Activated T-cell treated with anti-CD3 and anti-CD28 coated beads, Interleukin-2, amount 50 U/mL, for 24 hours (primary cell): ENCODE measurements at regions not wholly inside any gene's neighbourhood (a gene's known extent, or its start where the extent isn't known, plus 50 kb on each side); places are given as distances from the start of the nearest gene placed in this dataset.

Source experiments
- DNase-seq: peaks from one replicate; pipeline ENCODE4 v3.0.0-alpha.2; 2020
- H3K27ac Mint-ChIP-seq: 2 replicates; pipeline ENCODE4 v1.8.0; 2020; ENCODE audit warnings: mild to moderate bottlenecking, mixed read lengths
- H3K27me3 Mint-ChIP-seq: 2 replicates; pipeline ENCODE4 v1.8.0; 2020; ENCODE audit warnings: mixed read lengths
- H3K36me3 Mint-ChIP-seq: 2 replicates; pipeline ENCODE4 v1.8.0; 2020; ENCODE audit warnings: low read depth, mixed read lengths
- H3K4me1 Mint-ChIP-seq: 2 replicates; pipeline ENCODE4 v1.8.0; 2020; ENCODE audit warnings: low read depth, mixed read lengths
- H3K4me3 Mint-ChIP-seq: 2 replicates; pipeline ENCODE4 v1.8.0; 2020; ENCODE audit warnings: mild to moderate bottlenecking, moderate library complexity, mixed read lengths
- H3K9me3 Mint-ChIP-seq: 2 replicates; pipeline ENCODE4 v1.8.0; 2020; ENCODE audit warnings: mixed read lengths

DNA sequence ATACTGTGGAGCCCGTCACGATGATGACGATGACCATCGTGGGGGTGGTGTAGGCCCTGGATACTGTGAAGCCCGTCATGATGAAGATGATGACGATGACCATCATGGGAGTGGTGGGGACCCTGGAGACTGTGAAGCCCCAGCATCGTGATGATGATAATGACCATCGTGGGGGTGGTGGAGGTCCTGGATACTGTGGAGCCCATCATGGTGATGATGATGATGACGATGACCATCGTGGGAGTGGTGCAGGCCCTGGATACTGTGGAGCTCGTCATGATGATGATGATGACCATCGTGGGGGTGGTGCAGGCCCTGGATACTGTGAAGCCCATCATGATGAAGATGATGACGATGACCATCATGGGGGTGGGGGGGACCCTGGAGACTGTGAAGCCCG is 81.0 kb upstream of the SALL3 start:
- peaks cover 15% of the 10 kb centered on the region for H3K27me3 Mint-ChIP-seq
- no peak overlapping the region for H3K27ac Mint-ChIP-seq
- DNase-seq: no peak
- no peaks in the 10 kb centered on the region for H3K4me1 Mint-ChIP-seq
- no peaks in the 10 kb centered on the region for H3K36me3 Mint-ChIP-seq
- no peak overlapping the region for H3K4me3 Mint-ChIP-seq
- H3K9me3 Mint-ChIP-seq: no peaks in the 10 kb centered on the region

GRCh38 chr18:78899241-78899640 is 80.4 kb upstream of the SALL3 start:
- H3K27me3 Mint-ChIP-seq: peaks cover 15% of the 10 kb centered on the region
- H3K4me3 Mint-ChIP-seq: no peak overlapping the region
- H3K36me3 Mint-ChIP-seq: no peaks in the 10 kb centered on the region
- no peak for DNase-seq
- H3K4me1 Mint-ChIP-seq: no peaks in the 10 kb centered on the region
- no peak overlapping the region for H3K27ac Mint-ChIP-seq
- no peaks in the 10 kb centered on the region for H3K9me3 Mint-ChIP-seq

- H3K36me3 Mint-ChIP-seq: no peaks in the 10 kb centered on the region
- H3K4me1 Mint-ChIP-seq: no peaks in the 10 kb centered on the region
- no peak for DNase-seq
- no peaks in the 10 kb centered on the region for H3K9me3 Mint-ChIP-seq
- no peak overlapping the region for H3K4me3 Mint-ChIP-seq
- H3K27ac Mint-ChIP-seq: no peak overlapping the region
- H3K27me3 Mint-ChIP-seq: peaks cover 15% of the 10 kb centered on the region
Measured at GRCh38 chr18:78900938-78901909, 78.4 kb upstream of the SALL3 start.

DNA sequence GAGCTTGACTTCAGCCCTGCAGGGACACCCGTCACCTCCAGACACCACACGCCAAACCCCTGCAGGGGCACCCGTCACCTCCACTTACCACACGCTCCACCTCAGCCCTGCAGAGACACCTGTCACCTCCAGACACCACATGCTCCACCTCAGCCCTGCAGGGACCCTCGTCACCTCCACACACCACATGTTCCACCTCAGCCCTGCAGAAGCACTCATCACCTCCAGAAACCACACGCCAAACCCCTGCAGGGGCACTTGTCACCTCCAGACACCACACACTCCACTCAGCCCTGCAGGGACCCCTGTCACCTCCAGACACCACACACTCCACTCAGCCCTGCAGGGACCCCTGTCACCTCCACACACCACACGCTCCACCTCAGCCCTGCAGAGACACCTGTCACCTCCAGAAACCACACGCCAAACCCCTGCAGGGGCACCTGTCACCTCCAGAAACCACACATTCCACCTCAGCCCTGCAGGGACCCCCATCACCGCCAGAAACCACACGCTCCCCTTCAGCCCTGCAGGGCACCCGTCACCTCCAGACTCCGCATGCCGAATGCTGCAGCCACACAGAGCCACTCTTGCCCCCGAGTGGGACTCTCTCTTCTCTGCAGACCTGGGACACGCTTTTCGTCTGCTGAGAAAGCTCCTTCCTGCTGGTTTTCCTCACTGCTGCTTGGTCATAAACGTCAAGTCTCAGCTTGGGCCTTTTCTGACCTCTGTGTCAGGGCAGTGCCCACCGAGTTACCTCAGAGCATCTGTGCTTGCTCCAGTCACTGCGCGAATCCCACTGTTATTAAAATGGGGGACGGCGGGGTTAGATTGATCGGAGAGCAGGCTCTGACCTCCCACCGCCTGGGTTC is 77.5 kb upstream of the SALL3 start:
- Mint-ChIP-seq H3K27ac (no peak overlapping the region), H3K9me3 (no peaks in the 10 kb centered on the region), H3K4me3 (no peak overlapping the region), H3K4me1 (no peaks in the 10 kb centered on the region), H3K36me3 (no peaks in the 10 kb centered on the region), H3K27me3 (peaks cover 15% of the 10 kb centered on the region)
- no peak for DNase-seq

GRCh38 chr18:78902795-78903435 is 76.7 kb upstream of the SALL3 start:
- Mint-ChIP-seq H3K36me3 (no peaks in the 10 kb centered on the region), H3K4me1 (no peaks in the 10 kb centered on the region), H3K27ac (no peak overlapping the region), H3K9me3 (no peaks in the 10 kb centered on the region), H3K4me3 (no peak overlapping the region), H3K27me3 (peaks cover 15% of the 10 kb centered on the region)
- no peak for DNase-seq

DNA sequence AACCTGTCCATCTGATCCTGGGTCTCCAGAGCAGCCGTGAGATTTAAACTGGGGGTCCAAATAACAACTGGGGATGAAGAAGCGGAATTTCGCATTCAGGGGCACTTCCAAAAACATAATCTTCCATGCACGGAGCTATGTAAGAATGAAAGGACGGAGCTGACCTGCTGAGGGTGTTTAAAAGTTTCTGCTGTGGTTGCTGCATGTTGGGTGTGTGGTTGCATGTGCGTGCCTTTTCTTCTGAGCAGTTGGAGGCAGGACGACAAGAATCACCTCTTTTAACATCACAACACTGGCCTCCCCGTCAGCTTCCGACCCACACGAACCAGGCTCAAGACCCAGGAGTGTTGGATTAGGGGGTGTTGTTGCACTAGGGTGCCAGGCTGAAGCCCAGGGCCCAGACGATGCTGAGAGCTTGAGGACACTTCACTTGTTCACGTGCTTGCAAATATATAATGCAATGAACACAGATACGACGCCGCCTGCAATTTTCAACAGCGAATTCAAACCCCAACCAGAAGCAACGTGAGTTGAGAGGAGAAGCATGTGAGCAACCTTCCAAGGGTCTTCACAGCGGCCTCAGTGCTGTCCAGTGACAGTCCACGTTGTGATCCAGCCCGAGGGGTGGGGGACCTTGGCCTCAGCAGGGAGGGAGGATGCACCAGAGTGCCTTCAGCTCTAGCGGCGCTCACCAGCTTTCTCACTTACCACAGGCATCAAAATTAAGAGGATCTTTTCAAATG is 76.0 kb upstream of the SALL3 start:
- Mint-ChIP-seq H3K27ac (no peak overlapping the region), H3K4me3 (no peak overlapping the region), H3K9me3 (no peaks in the 10 kb centered on the region), H3K4me1 (no peaks in the 10 kb centered on the region), H3K36me3 (no peaks in the 10 kb centered on the region), H3K27me3 (peaks cover 15% of the 10 kb centered on the region)
- no peak for DNase-seq

- no peak overlapping the region for H3K27ac Mint-ChIP-seq
Measured at GRCh38 chr18:78904179-78904531, 75.5 kb upstream of the SALL3 start.

GRCh38 chr18:78905334-78905733 is 74.3 kb upstream of the SALL3 start:
- Mint-ChIP-seq H3K4me1 (no peaks in the 10 kb centered on the region), H3K9me3 (no peaks in the 10 kb centered on the region)

More at GRCh38 chr18:78904179-78904531, 75.5 kb upstream of the SALL3 start:
- H3K36me3 Mint-ChIP-seq: no peaks in the 10 kb centered on the region
- no peak for DNase-seq
- H3K4me3 Mint-ChIP-seq: no peak overlapping the region
- no peaks in the 10 kb centered on the region for H3K4me1 Mint-ChIP-seq
- H3K9me3 Mint-ChIP-seq: no peaks in the 10 kb centered on the region
- H3K27me3 Mint-ChIP-seq: peaks cover 15% of the 10 kb centered on the region

GRCh38 chr18:78906066-78906465 is 73.6 kb upstream of the SALL3 start:
- Mint-ChIP-seq H3K9me3 (no peaks in the 10 kb centered on the region), H3K4me3 (no peak overlapping the region), H3K27ac (no peak overlapping the region), H3K27me3 (peaks cover 15% of the 10 kb centered on the region), H3K36me3 (no peaks in the 10 kb centered on the region), H3K4me1 (no peaks in the 10 kb centered on the region)
- no peak for DNase-seq

More at GRCh38 chr18:78905334-78905733, 74.3 kb upstream of the SALL3 start:
- H3K27me3 Mint-ChIP-seq: peaks cover 15% of the 10 kb centered on the region
- no peaks in the 10 kb centered on the region for H3K36me3 Mint-ChIP-seq
- DNase-seq: no peak
- no peak overlapping the region for H3K4me3 Mint-ChIP-seq
- H3K27ac Mint-ChIP-seq: no peak overlapping the region

DNA sequence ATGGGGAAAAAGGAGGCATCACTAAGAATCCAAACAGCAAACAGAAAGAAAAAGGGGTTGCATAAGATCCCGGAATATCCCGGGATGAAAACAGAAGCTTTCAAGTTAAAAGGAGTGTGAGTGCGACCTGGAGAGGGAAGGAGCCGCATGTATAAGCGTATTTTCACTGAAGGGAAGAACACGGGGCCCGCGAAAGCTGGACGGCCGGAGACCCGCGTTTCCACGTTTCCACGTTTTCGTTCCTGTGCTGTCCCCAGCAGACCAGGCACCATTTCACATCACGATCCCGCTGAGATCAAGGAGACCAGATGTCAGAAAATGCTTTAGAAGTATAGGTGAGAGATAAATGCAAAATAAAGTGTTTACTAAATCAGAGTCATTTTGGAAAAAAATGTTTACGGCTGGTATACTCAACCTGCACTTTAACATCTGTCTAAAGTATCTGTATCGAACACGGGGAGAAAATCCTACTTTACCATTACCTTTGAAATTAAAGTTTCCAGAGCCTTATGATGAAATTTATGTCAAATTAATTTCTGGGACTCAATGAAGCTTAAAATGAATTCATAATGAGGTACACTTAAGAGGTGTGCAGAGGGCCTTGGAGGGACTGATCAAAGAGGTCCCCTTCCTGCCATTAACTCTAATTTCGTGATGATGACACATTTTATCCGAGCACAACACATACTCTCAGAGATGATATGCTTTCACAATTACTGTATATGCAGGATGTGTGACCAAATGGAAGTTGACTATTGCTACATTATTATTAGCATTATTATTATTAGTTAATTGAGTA is 71.0 kb upstream of the SALL3 start:
- no peaks in the 10 kb centered on the region for H3K36me3 Mint-ChIP-seq
- peaks cover 3% of the 10 kb centered on the region for H3K27me3 Mint-ChIP-seq
- H3K4me3 Mint-ChIP-seq: no peak overlapping the region
- no peak for DNase-seq
- no peak overlapping the region for H3K27ac Mint-ChIP-seq
- H3K9me3 Mint-ChIP-seq: no peaks in the 10 kb centered on the region
- H3K4me1 Mint-ChIP-seq: no peaks in the 10 kb centered on the region

- Mint-ChIP-seq H3K4me1 (no peaks in the 10 kb centered on the region), H3K4me3 (no peak overlapping the region), H3K27me3 (peaks cover 11% of the 10 kb centered on the region), H3K9me3 (no peaks in the 10 kb centered on the region), H3K27ac (no peak overlapping the region), H3K36me3 (no peaks in the 10 kb centered on the region)
- DNase-seq: no peak
Measured at GRCh38 chr18:78911751-78912283, 67.8 kb upstream of the SALL3 start.

GRCh38 chr18:78912336-78912735 is 67.3 kb upstream of the SALL3 start:
- no peak overlapping the region for H3K4me3 Mint-ChIP-seq
- DNase-seq: no peak
- no peaks in the 10 kb centered on the region for H3K36me3 Mint-ChIP-seq

DNA sequence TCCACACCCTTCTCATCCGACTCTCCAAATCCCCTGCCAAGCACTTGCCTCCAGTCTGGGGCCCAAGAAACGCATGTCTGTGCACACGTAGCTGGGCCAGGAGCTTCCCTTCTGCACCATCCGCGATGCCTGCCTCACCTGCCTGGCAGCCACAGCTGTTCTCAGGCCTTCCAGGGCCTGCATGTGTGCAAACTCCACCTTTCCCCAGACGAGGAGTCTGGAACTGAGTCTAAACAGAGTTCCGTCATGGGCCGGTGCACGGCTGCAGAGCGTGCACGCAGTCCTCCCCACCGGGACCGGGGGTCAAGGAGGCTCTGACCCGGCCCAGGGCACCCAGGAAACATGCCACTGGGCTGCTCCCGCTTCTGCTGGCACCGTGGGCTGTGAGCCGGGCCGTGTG is 66.8 kb upstream of the SALL3 start:
- Mint-ChIP-seq H3K36me3 (no peaks in the 10 kb centered on the region), H3K4me1 (no peaks in the 10 kb centered on the region), H3K27me3 (peaks cover 16% of the 10 kb centered on the region), H3K4me3 (no peak overlapping the region), H3K9me3 (peaks cover 4% of the 10 kb centered on the region), H3K27ac (no peak overlapping the region)
- DNase-seq: no peak

More at GRCh38 chr18:78912336-78912735, 67.3 kb upstream of the SALL3 start:
- H3K27ac Mint-ChIP-seq: no peak overlapping the region
- H3K9me3 Mint-ChIP-seq: peaks cover 3% of the 10 kb centered on the region
- H3K27me3 Mint-ChIP-seq: peaks cover 13% of the 10 kb centered on the region
- H3K4me1 Mint-ChIP-seq: no peaks in the 10 kb centered on the region
